Trophoblast cell (in vitro differentiated cells and primary cell): ENCODE measurements at regions not wholly inside any gene's neighbourhood (a gene's known extent, or its start where the extent isn't known, plus 50 kb on each side); places are given as distances from the start of the nearest gene placed in this dataset.

Experiments used
- DNase-seq, 2 donors: peaks; one replicate each; pipeline ENCODE4 v3.0.0-alpha.2; 2016
- H2AFZ ChIP-seq: 2 replicates; pipeline ENCODE4 v1.6.1; 2013; ENCODE audit warnings: low read length, moderate library complexity, mild to moderate bottlenecking; ENCODE audit not compliant: insufficient read depth, poor library complexity
- H2AK5ac ChIP-seq: 2 replicates; pipeline ENCODE4 v1.6.1; 2013; ENCODE audit warnings: mild to moderate bottlenecking, low read length
- H2BK120ac ChIP-seq: 2 replicates; pipeline ENCODE4 v1.6.1; 2013; ENCODE audit warnings: low read length, mild to moderate bottlenecking, moderate library complexity; ENCODE audit not compliant: insufficient read depth, poor library complexity
- H2BK12ac ChIP-seq: 2 replicates; pipeline ENCODE4 v1.6.1; 2013; ENCODE audit warnings: mild to moderate bottlenecking, low read length, moderate library complexity
- H2BK5ac ChIP-seq: 2 replicates; pipeline ENCODE4 v1.6.1; 2013; ENCODE audit warnings: low read length, low read depth, moderate library complexity, mild to moderate bottlenecking; ENCODE audit not compliant: poor library complexity
- H3K14ac ChIP-seq: 2 replicates; pipeline ENCODE4 v1.6.1; 2013; ENCODE audit warnings: mild to moderate bottlenecking, low read length
- H3K18ac ChIP-seq: 2 replicates; pipeline ENCODE4 v1.6.1; 2013; ENCODE audit warnings: mild to moderate bottlenecking, low read length
- H3K23ac ChIP-seq: 2 replicates; pipeline ENCODE4 v1.6.1; 2013; ENCODE audit warnings: low read length
- H3K27ac ChIP-seq: 2 replicates; pipeline ENCODE4 v1.5.1; 2013; ENCODE audit warnings: low read depth, mild to moderate bottlenecking, inconsistent platforms, low read length, moderate library complexity
- H3K27me3 ChIP-seq: 2 replicates; pipeline ENCODE4 v1.6.1; 2013; ENCODE audit warnings: inconsistent platforms, mild to moderate bottlenecking, low read length, moderate library complexity; ENCODE audit not compliant: insufficient read depth
- H3K36me3 ChIP-seq, 2 experiments: 1 replicate in 1 of 2; 2 replicates in 1 of 2; pipeline ENCODE4 v1.6.1; 2013; ENCODE audit warnings: low read length in 2 of 2, mild to moderate bottlenecking in 2 of 2, moderate library complexity in 1 of 2; ENCODE audit not compliant: insufficient read depth in 2 of 2, control insufficient read depth in 1 of 2
- H3K4ac ChIP-seq: 2 replicates; pipeline ENCODE4 v1.6.1; 2013; ENCODE audit warnings: low read depth, mild to moderate bottlenecking, low read length, moderate library complexity
- H3K4me1 ChIP-seq, 2 experiments: 1 replicate in 1 of 2; 2 replicates in 1 of 2; pipeline ENCODE4 v1.6.1; 2013; ENCODE audit warnings: low read length in 2 of 2, mild to moderate bottlenecking in 2 of 2, moderate library complexity in 1 of 2; ENCODE audit not compliant: insufficient read depth in 2 of 2, control insufficient read depth in 1 of 2
- H3K4me2 ChIP-seq: 2 replicates; pipeline ENCODE4 v1.6.1; 2013; ENCODE audit warnings: inconsistent platforms, mild to moderate bottlenecking, low read length, moderate library complexity
- H3K4me3 ChIP-seq: 2 replicates; pipeline ENCODE4 v1.5.1; 2013; ENCODE audit warnings: mild to moderate bottlenecking, low read depth, low read length, inconsistent platforms
- H3K79me1 ChIP-seq: one replicate; pipeline ENCODE4 v1.6.1; 2013; ENCODE audit warnings: low read length
- H3K79me2 ChIP-seq: 2 replicates; pipeline ENCODE4 v1.6.1; 2013; ENCODE audit warnings: low read length, mild to moderate bottlenecking; ENCODE audit not compliant: control insufficient read depth, insufficient read depth, poor library complexity
- H3K9ac ChIP-seq: 2 replicates; pipeline ENCODE4 v1.6.1; 2013; ENCODE audit warnings: mild to moderate bottlenecking, low read length
- H3K9me3 ChIP-seq: 2 replicates; pipeline ENCODE4 v1.6.1; 2013; ENCODE audit warnings: low read depth, mild to moderate bottlenecking, control low read depth, inconsistent platforms, low read length; ENCODE audit not compliant: insufficient read depth
- H4K12ac ChIP-seq: 2 replicates; pipeline ENCODE4 v1.6.1; 2013; ENCODE audit warnings: low read depth, mild to moderate bottlenecking, low read length, moderate library complexity
- H4K8ac ChIP-seq: 2 replicates; pipeline ENCODE4 v1.6.1; 2013; ENCODE audit warnings: low read depth, mild to moderate bottlenecking, low read length, moderate library complexity
- H4K91ac ChIP-seq: one replicate; pipeline ENCODE4 v1.6.1; 2013; ENCODE audit warnings: low read depth, mild to moderate bottlenecking, low read length, moderate library complexity
- WGBS: extraction: QIAGEN DNeasy Blood & Tissue Kit; methylation state at CpG from one replicate; pipeline ENCODE4 v1.1.7; 2013; ENCODE audit warnings: missing lambda C conversion rate; ENCODE audit not compliant: insufficient read length, insufficient coverage; ENCODE audit errors: extremely low coverage; 5-methylcytosine and 5-hydroxymethylcytosine counted together

GRCh38 chr1:115907092-115907491, 66.2 kb upstream of the NHLH2 start:
- no peak for DNase-seq
- Histone ChIP-seq H2BK120ac (no peak overlapping the region), H2AFZ (no peak overlapping the region), H4K91ac (no peak overlapping the region), H3K14ac (no peak overlapping the region), H3K27ac (peak overlapping the region; percentile 7), H3K4me2 (no peak overlapping the region), H3K4me1 (peaks cover 16 to 31% of the 10 kb centered on the region in 2 experiments), H3K79me2 (peaks cover 2% of the 10 kb centered on the region), H2BK12ac (no peak overlapping the region), H2BK5ac (no peak overlapping the region), H3K36me3 (no peaks in the 10 kb centered on the region), H3K4ac (no peak overlapping the region), H3K9me3 (peaks cover 2% of the 10 kb centered on the region), H3K27me3 (no peaks in the 10 kb centered on the region), H3K18ac (no peak overlapping the region), H3K23ac (no peak overlapping the region), H2AK5ac (no peak overlapping the region), H3K4me3 (no peak overlapping the region), H4K8ac (no peak overlapping the region), H4K12ac (no peak overlapping the region), H3K79me1 (peaks cover 10% of the 10 kb centered on the region), H3K9ac (no peak overlapping the region)
- WGBS: no CpG with 5 or more reads among the region's 2 CpGs

GRCh38 chr1:115908565-115909274, 67.6 kb upstream of the SLC22A15 start:
- Histone ChIP-seq H3K18ac (no peak overlapping the region), H3K36me3 (no peaks in the 10 kb centered on the region), H2BK5ac (no peak overlapping the region), H3K4ac (peak overlapping the region; percentile 47), H4K91ac (peak overlapping the region; percentile 8), H3K79me2 (peaks cover 2% of the 10 kb centered on the region), H2BK12ac (peak overlapping the region; percentile 36), H2BK120ac (no peak overlapping the region), H3K4me1 (peaks cover 16 to 31% of the 10 kb centered on the region in 2 experiments), H3K9me3 (peaks cover 2% of the 10 kb centered on the region), H3K9ac (no peak overlapping the region), H4K8ac (no peak overlapping the region), H2AK5ac (no peak overlapping the region), H2AFZ (no peak overlapping the region), H4K12ac (no peak overlapping the region), H3K23ac (no peak overlapping the region), H3K4me3 (no peak overlapping the region), H3K14ac (peak overlapping the region; percentile 34), H3K27me3 (no peaks in the 10 kb centered on the region), H3K79me1 (peaks cover 10% of the 10 kb centered on the region), H3K4me2 (no peak overlapping the region), H3K27ac (peak overlapping the region; percentile 18)
- DNase-seq: no peak
- WGBS: no CpG with 5 or more reads among the region's 8 CpGs

GRCh38 chr1:115910231-115910630, 66.1 kb upstream of the SLC22A15 start:
- H3K9me3 ChIP-seq: peaks cover 2% of the 10 kb centered on the region
- H3K14ac ChIP-seq: no peak overlapping the region
- no peak overlapping the region for H3K9ac ChIP-seq
- no peak overlapping the region for H3K4ac ChIP-seq
- no peak overlapping the region for H4K12ac ChIP-seq
- no peaks in the 10 kb centered on the region for H3K27me3 ChIP-seq
- peaks cover 10% of the 10 kb centered on the region for H3K79me1 ChIP-seq
- H3K4me3 ChIP-seq: no peak overlapping the region
- peak overlapping the region; percentile 96 for H4K91ac ChIP-seq
- no peak overlapping the region for H3K18ac ChIP-seq
- peak overlapping the region; percentile 74 for H2BK5ac ChIP-seq
- H4K8ac ChIP-seq: peak overlapping the region; percentile 66
- DNase-seq: no peak
- no CpG with 5 or more reads among the region's 2 CpGs for WGBS
- H3K79me2 ChIP-seq: peaks cover 2% of the 10 kb centered on the region
- H3K27ac ChIP-seq: no peak overlapping the region
- no peak overlapping the region for H3K4me2 ChIP-seq
- H3K23ac ChIP-seq: no peak overlapping the region
- no peaks in the 10 kb centered on the region for H3K36me3 ChIP-seq
- H2AK5ac ChIP-seq: no peak overlapping the region
- H2BK120ac ChIP-seq: peak overlapping the region; percentile 98
- no peak overlapping the region for H2BK12ac ChIP-seq
- peaks cover 16 to 31% of the 10 kb centered on the region in 2 experiments for H3K4me1 ChIP-seq
- no peak overlapping the region for H2AFZ ChIP-seq

- DNase-seq: peak; percentile 50 to 75
- Histone ChIP-seq H3K79me2 (peaks cover 2% of the 10 kb centered on the region), H3K27me3 (no peaks in the 10 kb centered on the region), H3K4ac (no peak overlapping the region), H3K23ac (no peak overlapping the region), H3K18ac (no peak overlapping the region), H3K9me3 (peaks cover 2% of the 10 kb centered on the region), H2AFZ (no peak overlapping the region), H3K4me3 (no peak overlapping the region), H2BK120ac (no peak overlapping the region), H3K4me2 (no peak overlapping the region), H2BK5ac (no peak overlapping the region), H3K36me3 (no peaks in the 10 kb centered on the region), H4K12ac (no peak overlapping the region), H3K27ac (no peak overlapping the region), H4K91ac (no peak overlapping the region), H3K79me1 (peaks cover 5% of the 10 kb centered on the region), H3K14ac (no peak overlapping the region), H3K4me1 (peaks cover 13 to 27% of the 10 kb centered on the region in 2 experiments), H2AK5ac (no peak overlapping the region), H2BK12ac (no peak overlapping the region), H4K8ac (no peak overlapping the region), H3K9ac (no peak overlapping the region)
- WGBS: no CpG with 5 or more reads among the region's 2 CpGs
Observed at GRCh38 chr1:115911294-115911693, 65.0 kb upstream of the SLC22A15 start.
